Inferior parietal cortex (tissue), 1 donor: ENCODE measurements at regions not wholly inside any gene's neighbourhood (a gene's known extent, or its start where the extent isn't known, plus 50 kb on each side); places are given as distances from the start of the nearest gene placed in this dataset.
"Not testable (repeated sequence)": the region's sequence is repeated elsewhere in the genome, so short reads cannot be mapped to it uniquely, and the experiment has no call there.

Source experiments
- DNase-seq: peaks from one replicate; pipeline ENCODE4 v3.0.0-alpha.2; 2016; ENCODE audit errors: extremely low spot score

DNA sequence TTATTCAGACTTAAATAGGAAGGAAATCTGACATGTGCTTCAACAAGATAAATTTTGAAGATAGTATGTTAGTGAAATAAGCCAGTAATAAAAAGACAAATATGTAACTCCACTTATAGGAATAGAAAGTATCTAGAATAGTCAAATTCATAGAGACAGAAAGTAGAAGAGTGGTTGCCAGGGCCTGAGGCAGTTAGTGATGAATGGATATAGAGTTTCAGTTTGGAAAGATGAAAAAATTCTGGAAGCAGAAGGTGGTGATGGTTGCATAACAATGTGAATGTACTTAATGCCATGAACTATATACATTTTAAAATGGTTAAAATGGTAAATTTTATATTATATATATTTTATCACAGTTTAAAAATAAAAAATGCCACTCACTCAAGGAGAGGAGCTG, 54.3 kb downstream of the HAND2 start:
- DNase-seq = no peak

DNA sequence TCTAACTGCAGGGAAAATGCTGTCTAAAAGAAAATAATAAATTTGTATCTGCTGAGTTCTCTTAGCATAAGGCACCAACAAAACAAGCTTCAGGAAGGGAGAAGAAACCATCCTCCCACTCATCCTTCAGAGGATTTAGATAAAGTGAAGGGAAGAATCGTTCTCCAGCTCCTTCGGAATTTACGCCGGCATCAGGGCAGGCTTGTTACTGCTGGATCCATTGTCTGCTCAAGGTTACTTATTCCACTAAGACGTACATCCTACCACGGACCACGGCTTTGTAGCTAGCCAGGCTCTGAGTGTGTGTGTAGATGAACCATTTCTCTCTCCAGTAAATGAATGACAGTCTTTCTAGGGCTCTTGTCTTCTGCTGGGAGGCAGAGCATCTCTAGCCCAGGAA, 60.4 kb downstream of the HAND2 start:
- no peak for DNase-seq

- DNase-seq = no peak
These were observed 61.7 kb downstream of the HAND2 start for GRCh38 chr4:173468314-173468713.

GRCh38 chr4:173466101-173466500, 63.9 kb downstream of the HAND2 start:
- DNase-seq = no peak

GRCh38 chr4:173464481-173464880, 65.5 kb downstream of the HAND2 start:
- DNase-seq = no peak

- no peak for DNase-seq
These were observed 64.9 kb upstream of the SCRG1 start for GRCh38 chr4:173463816-173464215.

GRCh38 chr4:173461170-173461569, 62.3 kb upstream of the SCRG1 start:
- DNase-seq = no peak

DNA sequence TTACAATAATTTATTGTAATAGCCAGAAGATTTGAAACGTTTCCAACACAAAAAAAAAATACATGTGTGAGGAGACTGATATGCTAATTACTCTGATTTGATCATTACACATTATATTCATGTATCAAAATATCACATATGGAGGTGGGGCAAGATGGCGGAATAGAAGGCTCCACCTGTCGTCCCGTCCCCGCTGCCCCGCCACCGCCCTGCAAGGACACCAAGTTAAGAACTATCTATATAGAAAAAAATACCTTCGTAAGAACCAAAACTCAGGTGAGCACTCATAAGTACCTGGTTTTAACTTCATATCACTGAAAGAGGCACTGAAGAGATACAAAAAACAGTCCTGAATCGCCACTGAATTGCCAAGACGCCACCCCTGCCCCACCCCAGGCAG, 60.9 kb upstream of the SCRG1 start:
- DNase-seq = no peak

GRCh38 chr4:173457893-173458292, 59.0 kb upstream of the SCRG1 start:
- DNase-seq = no peak

GRCh38 chr4:173451435-173451834, 52.5 kb upstream of the SCRG1 start:
- DNase-seq = not testable (repeated sequence)

- DNase-seq = no peak
These were observed 51.4 kb upstream of the SCRG1 start for GRCh38 chr4:173450281-173450680.

DNA sequence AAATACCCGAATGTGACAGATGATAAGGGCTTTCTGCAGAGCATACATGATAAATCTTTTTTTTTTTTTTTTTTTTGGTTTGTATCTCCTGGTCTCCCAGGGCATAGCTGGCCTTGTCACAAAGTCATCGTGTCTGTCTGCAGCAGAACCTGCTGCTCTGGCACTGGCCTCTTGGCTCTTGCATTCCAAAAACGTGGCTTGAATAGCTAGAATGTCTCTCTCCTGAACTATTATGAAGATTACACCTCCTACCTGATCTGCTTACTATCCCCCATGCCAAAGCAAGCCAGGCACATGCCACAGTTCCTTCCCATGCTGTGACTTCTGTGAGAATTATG, 50.4 kb upstream of the SCRG1 start:
- DNase-seq = no peak

GRCh38 chr4:173448608-173449379, 49.9 kb upstream of the SCRG1 start:
- DNase-seq = peak; percentile 46
